ENCODE measurements at regions not wholly inside any gene's neighbourhood (a gene's known extent, or its start where the extent isn't known, plus 50 kb on each side); places are given as distances from the start of the nearest gene placed in this dataset.

- ChIA-PET CTCF (no interaction called here), POLR2A (interaction anchor here (0.6 to 0.7 kb wide), 2 partner anchors 24 to 656 kb away, joined by 3 read pairs; no protein-coding TSS in a partner anchor)
- Mint-ChIP-seq H3K9me3 (no peaks in the 10 kb centered on the region), H3K4me1 (peaks cover 8 to 22% (median 16%) of the 10 kb centered on the region in 3 donors), H3K27me3 (peaks cover 0 to 5% of the 10 kb centered on the region in 2 donors), H3K36me3 (peaks cover 0 to 2% (median 0%) of the 10 kb centered on the region in 3 donors), H3K27ac (no peak overlapping the region), H3K4me3 (peak overlapping the region in 1 of 7 donors; percentile 54)
- Histone ChIP-seq H3K36me3 (ENCODE audit: insufficient read depth, low read length) (no peaks in the 10 kb centered on the region), H3K27ac (ENCODE audit: low read depth, low read length) (no peak overlapping the region), H3K9me3 (ENCODE audit: low read length) (no peaks in the 10 kb centered on the region), H3K27me3 (ENCODE audit: insufficient read depth, low read length, poor library complexity, severe bottlenecking) (no peaks in the 10 kb centered on the region), H3K4me1 (ENCODE audit: insufficient read depth, low read length) (no peaks in the 10 kb centered on the region), H3K4me3 (ENCODE audit: low read length) (no peak overlapping the region)
- no peak for DNase-seq
These were observed 151.9 kb upstream of the FGGY start for GRCh38 chr1:59144959-59145358.

DNA sequence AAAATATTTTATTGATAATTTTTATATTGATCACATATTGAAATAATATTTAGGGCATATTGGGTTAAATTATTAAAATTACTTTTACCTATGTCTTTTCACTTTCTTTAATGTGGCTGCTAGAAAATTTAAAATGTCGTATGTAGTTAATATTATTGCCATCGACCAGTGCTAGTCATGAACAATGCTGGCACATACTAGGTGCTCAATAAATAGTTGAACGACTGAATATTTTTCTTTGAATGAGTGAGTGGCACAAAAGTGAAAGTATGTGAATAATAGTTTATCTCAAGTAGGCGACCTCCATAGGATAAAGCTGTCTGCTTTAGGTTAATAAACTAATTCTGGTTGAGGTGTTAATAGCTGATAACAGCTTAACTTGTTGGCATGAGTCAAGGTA lies 150.8 kb upstream of the FGGY start:
- Histone ChIP-seq H3K36me3 (ENCODE audit: insufficient read depth, low read length) (no peaks in the 10 kb centered on the region), H3K9me3 (ENCODE audit: low read length) (no peaks in the 10 kb centered on the region), H3K27me3 (ENCODE audit: insufficient read depth, low read length, poor library complexity, severe bottlenecking) (no peaks in the 10 kb centered on the region), H3K27ac (ENCODE audit: low read depth, low read length) (no peak overlapping the region), H3K4me3 (ENCODE audit: low read length) (peak overlapping the region; percentile 54), H3K4me1 (ENCODE audit: insufficient read depth, low read length) (peaks cover 6% of the 10 kb centered on the region)
- peaks cover 0 to 2% of the 10 kb centered on the region in 2 donors for H3K27me3 Mint-ChIP-seq
- H3K4me1 Mint-ChIP-seq = peaks cover 15 to 30% (median 22%) of the 10 kb centered on the region in 3 donors
- H3K4me3 Mint-ChIP-seq = peak overlapping the region; percentile 79 to 96 (median 89)
- no peaks in the 10 kb centered on the region for H3K9me3 Mint-ChIP-seq
- peak overlapping the region in 7 of 8 donors; percentile 53 to 95 (median 83) for H3K27ac Mint-ChIP-seq
- ChIA-PET POLR2A (no interaction called here), CTCF (interaction anchor here (0.7 kb wide), 1 partner anchor 70 kb away, joined by 3 read pairs; no protein-coding TSS in a partner anchor)
- DNase-seq = no peak
- peaks cover 0 to 2% (median 0%) of the 10 kb centered on the region in 3 donors for H3K36me3 Mint-ChIP-seq

DNA sequence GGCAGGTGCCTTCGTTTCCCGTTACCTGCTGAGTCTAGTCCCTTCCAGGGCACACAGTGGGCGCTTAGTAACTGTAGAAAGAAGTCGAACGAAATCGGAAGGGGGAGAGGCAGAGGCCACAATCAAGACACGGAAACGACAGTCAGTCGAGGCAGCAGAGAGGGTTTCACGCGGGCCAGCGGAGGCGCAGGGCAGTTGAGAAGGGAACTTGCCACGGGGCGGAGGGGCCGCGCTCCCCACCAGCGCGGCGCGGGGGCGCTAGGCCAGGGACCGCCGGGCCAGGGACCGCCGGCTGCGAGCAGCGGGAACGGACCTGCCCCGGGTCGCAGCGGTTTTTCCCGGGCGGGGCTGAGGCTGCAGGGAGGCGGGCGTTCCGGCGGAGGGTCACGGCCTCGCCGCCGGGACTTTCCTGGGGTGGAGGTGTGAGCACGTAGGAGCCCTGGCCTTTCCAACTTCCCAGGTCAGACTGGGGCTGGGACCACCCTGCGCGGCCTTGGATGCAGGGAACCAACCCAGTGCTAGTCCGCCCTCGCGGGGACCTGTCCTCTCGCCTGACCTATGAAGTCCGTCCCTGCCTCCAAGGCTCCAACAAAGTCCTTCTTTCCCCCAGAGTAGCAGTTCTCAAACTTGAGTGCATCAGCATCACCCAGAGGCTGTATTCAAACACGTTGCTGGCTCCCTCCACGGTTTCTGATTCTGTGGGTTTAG lies 150.1 kb upstream of the FGGY start:
- no peak overlapping the region for H3K27ac ChIP-seq (ENCODE audit: low read depth, low read length)
- peak; percentile 29 to 65 (median 45) for DNase-seq
- POLR2A ChIA-PET = no interaction called here

GRCh38 chr1:59149435-59149834 lies 147.5 kb upstream of the FGGY start:
- ChIA-PET CTCF (no interaction called here), POLR2A (no interaction called here)
- peaks cover 0 to 2% (median 0%) of the 10 kb centered on the region in 3 donors for H3K36me3 Mint-ChIP-seq
- no peak overlapping the region for H3K4me3 Mint-ChIP-seq
- Histone ChIP-seq H3K4me1 (ENCODE audit: insufficient read depth, low read length) (peaks cover 10% of the 10 kb centered on the region), H3K27ac (ENCODE audit: low read depth, low read length) (no peak overlapping the region), H3K36me3 (ENCODE audit: insufficient read depth, low read length) (no peaks in the 10 kb centered on the region), H3K9me3 (ENCODE audit: low read length) (no peaks in the 10 kb centered on the region), H3K4me3 (ENCODE audit: low read length) (no peak overlapping the region), H3K27me3 (ENCODE audit: insufficient read depth, low read length, poor library complexity, severe bottlenecking) (no peaks in the 10 kb centered on the region)
- DNase-seq = no peak
- H3K27me3 Mint-ChIP-seq = no peaks in the 10 kb centered on the region
- no peaks in the 10 kb centered on the region for H3K9me3 Mint-ChIP-seq
- H3K4me1 Mint-ChIP-seq = peaks cover 15 to 27% (median 22%) of the 10 kb centered on the region in 3 donors
- H3K27ac Mint-ChIP-seq = no peak overlapping the region

More for the DNA sequence above, 150.1 kb upstream of the FGGY start:
- no peaks in the 10 kb centered on the region for H3K27me3 Mint-ChIP-seq
- H3K36me3 ChIP-seq (ENCODE audit: insufficient read depth, low read length) = no peaks in the 10 kb centered on the region
- H3K4me3 ChIP-seq (ENCODE audit: low read length) = peak overlapping the region; percentile 54
- peaks cover 0 to 2% (median 0%) of the 10 kb centered on the region in 3 donors for H3K36me3 Mint-ChIP-seq
- no peaks in the 10 kb centered on the region for H3K9me3 Mint-ChIP-seq
- H3K9me3 ChIP-seq (ENCODE audit: low read length) = no peaks in the 10 kb centered on the region
- H3K4me3 Mint-ChIP-seq = peak overlapping the region; percentile 79 to 96 (median 90)
- CTCF ChIA-PET = interaction anchor here (0.7 kb wide), 1 partner anchor 69 kb away, joined by 3 read pairs; no protein-coding TSS in a partner anchor
- peak overlapping the region; percentile 53 to 95 (median 87) for H3K27ac Mint-ChIP-seq
- H3K27me3 ChIP-seq (ENCODE audit: insufficient read depth, low read length, poor library complexity, severe bottlenecking) = no peaks in the 10 kb centered on the region
- H3K4me1 Mint-ChIP-seq = peaks cover 15 to 32% (median 29%) of the 10 kb centered on the region in 3 donors
- H3K4me1 ChIP-seq (ENCODE audit: insufficient read depth, low read length) = peaks cover 10% of the 10 kb centered on the region

DNA sequence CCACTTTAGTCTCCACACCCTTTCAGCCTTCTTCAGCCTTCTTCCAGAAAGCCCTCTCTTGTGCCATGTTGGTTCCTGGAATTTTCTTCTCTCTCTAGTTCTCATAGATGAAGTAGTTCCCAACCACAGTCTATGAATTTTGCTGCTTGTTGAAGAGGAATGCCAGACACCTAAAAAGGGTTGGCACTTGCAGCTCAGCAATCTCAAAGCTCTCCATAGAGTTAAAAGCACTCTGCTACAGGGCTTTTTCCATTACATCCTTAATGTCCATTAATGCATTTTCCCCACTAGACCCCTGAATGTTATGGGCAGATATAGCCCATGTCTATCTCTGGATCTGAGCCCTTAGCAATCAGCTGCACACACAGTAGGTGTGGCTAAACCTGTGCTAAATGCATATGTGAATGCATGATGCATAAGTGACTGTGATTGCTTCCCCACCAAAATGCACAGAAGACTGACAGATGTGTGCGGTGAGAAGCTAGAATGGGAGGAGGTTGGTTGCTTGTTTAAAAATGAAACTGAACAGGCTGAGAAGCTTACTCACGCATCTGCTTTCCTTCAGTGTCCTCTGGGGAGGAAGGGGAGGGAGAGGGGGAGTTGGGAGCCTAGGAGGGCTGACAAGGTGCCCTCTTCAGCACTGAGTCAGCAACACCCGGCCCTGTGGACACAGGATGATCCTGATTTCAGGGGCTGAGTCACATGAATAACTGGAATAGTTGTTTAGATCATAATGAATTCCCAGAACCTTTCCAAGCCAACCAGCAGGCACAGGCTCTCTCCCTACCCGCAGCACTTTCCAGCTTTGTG lies 146.1 kb upstream of the FGGY start:
- peaks cover 15 to 27% (median 22%) of the 10 kb centered on the region in 3 donors for H3K4me1 Mint-ChIP-seq
- H3K27ac Mint-ChIP-seq = peak overlapping the region in 5 of 8 donors; percentile 26 to 75 (median 48)
- no peaks in the 10 kb centered on the region for H3K9me3 ChIP-seq (ENCODE audit: low read length)
- H3K36me3 Mint-ChIP-seq = peaks cover 0 to 2% (median 1%) of the 10 kb centered on the region in 3 donors
- H3K27me3 Mint-ChIP-seq = no peaks in the 10 kb centered on the region
- H3K4me3 Mint-ChIP-seq = peak overlapping the region in 3 of 7 donors; percentile 1 to 24 (median 24)
- H3K4me3 ChIP-seq (ENCODE audit: low read length) = no peak overlapping the region
- no peak for DNase-seq
- peaks cover 10% of the 10 kb centered on the region for H3K4me1 ChIP-seq (ENCODE audit: insufficient read depth, low read length)
- CTCF ChIA-PET = interaction anchor here (1.4 kb wide), 1 partner anchor 369 kb away, joined by 3 read pairs; no protein-coding TSS in a partner anchor
- no peaks in the 10 kb centered on the region for H3K27me3 ChIP-seq (ENCODE audit: insufficient read depth, low read length, poor library complexity, severe bottlenecking)
- no peak overlapping the region for H3K27ac ChIP-seq (ENCODE audit: low read depth, low read length)
- POLR2A ChIA-PET = no interaction called here
- H3K36me3 ChIP-seq (ENCODE audit: insufficient read depth, low read length) = no peaks in the 10 kb centered on the region
- no peaks in the 10 kb centered on the region for H3K9me3 Mint-ChIP-seq

DNA sequence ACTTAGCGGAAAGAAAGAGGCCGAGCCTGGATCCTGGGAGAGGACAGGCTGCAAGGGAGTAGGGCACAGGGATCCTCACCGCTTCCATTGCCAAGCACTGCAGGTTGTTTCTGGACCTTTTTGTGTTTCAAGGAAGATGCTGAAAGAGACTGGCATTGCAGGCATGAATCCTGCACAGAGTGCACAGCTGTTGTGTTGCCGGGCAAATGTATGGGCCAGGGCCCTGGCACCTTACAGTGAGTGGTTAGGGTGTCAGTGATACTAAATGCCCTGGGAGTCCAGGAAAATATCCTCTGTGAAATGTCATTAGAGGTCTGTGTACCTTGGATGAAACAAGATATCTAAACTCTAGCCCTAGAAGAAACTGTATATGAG lies 145.5 kb upstream of the FGGY start:
- Histone ChIP-seq H3K4me1 (ENCODE audit: insufficient read depth, low read length) (peaks cover 10% of the 10 kb centered on the region), H3K27me3 (ENCODE audit: insufficient read depth, low read length, poor library complexity, severe bottlenecking) (no peaks in the 10 kb centered on the region)
- CTCF ChIA-PET = interaction anchor here (1.4 kb wide), 1 partner anchor 369 kb away, joined by 3 read pairs; no protein-coding TSS in a partner anchor

GRCh38 chr1:59151860-59152259 lies 145.0 kb upstream of the FGGY start:
- H3K4me1 ChIP-seq (ENCODE audit: insufficient read depth, low read length) = peaks cover 10% of the 10 kb centered on the region
- peaks cover 0 to 1% (median 0%) of the 10 kb centered on the region in 3 donors for H3K36me3 Mint-ChIP-seq
- POLR2A ChIA-PET = no interaction called here
- CTCF ChIA-PET = interaction anchor here (1.4 kb wide), 1 partner anchor 370 kb away, joined by 3 read pairs; no protein-coding TSS in a partner anchor
- H3K27me3 ChIP-seq (ENCODE audit: insufficient read depth, low read length, poor library complexity, severe bottlenecking) = no peaks in the 10 kb centered on the region
- H3K9me3 Mint-ChIP-seq = peaks cover 0 to under 1% (median 0%) of the 10 kb centered on the region in 5 donors
- H3K27me3 Mint-ChIP-seq = no peaks in the 10 kb centered on the region
- H3K9me3 ChIP-seq (ENCODE audit: low read length) = no peaks in the 10 kb centered on the region
- DNase-seq = no peak
- H3K4me3 Mint-ChIP-seq = no peak overlapping the region
- no peaks in the 10 kb centered on the region for H3K36me3 ChIP-seq (ENCODE audit: insufficient read depth, low read length)
- H3K4me3 ChIP-seq (ENCODE audit: low read length) = no peak overlapping the region
- H3K4me1 Mint-ChIP-seq = peaks cover 9 to 18% (median 14%) of the 10 kb centered on the region in 3 donors
- H3K27ac Mint-ChIP-seq = peak overlapping the region in 2 of 8 donors; percentile 26 to 42
- H3K27ac ChIP-seq (ENCODE audit: low read depth, low read length) = no peak overlapping the region

More for the DNA sequence above, 145.5 kb upstream of the FGGY start:
- Histone ChIP-seq H3K27ac (ENCODE audit: low read depth, low read length) (no peak overlapping the region), H3K4me3 (ENCODE audit: low read length) (no peak overlapping the region), H3K36me3 (ENCODE audit: insufficient read depth, low read length) (no peaks in the 10 kb centered on the region), H3K9me3 (ENCODE audit: low read length) (no peaks in the 10 kb centered on the region)
- no peak overlapping the region for H3K4me3 Mint-ChIP-seq
- peaks cover 12 to 22% (median 18%) of the 10 kb centered on the region in 3 donors for H3K4me1 Mint-ChIP-seq
- no peaks in the 10 kb centered on the region for H3K9me3 Mint-ChIP-seq
- H3K36me3 Mint-ChIP-seq = peaks cover 0 to 2% (median 1%) of the 10 kb centered on the region in 3 donors
- peak overlapping the region in 3 of 8 donors; percentile 26 to 64 (median 48) for H3K27ac Mint-ChIP-seq
- POLR2A ChIA-PET = no interaction called here
- DNase-seq = no peak
- H3K27me3 Mint-ChIP-seq = no peaks in the 10 kb centered on the region
